Astrocyte (in vitro differentiated cells and primary cell): ENCODE measurements at regions not wholly inside any gene's neighbourhood (a gene's known extent, or its start where the extent isn't known, plus 50 kb on each side); places are given as distances from the start of the nearest gene placed in this dataset.

Experiments
- DNase-seq: peaks from one replicate; pipeline ENCODE4 v3.0.0-alpha.2; 2010; ENCODE audit warnings: low read depth
- FAIRE-seq: peaks from 2 replicates; lab custom pipeline; 2011; peaks lifted over from hg19 to GRCh38; lab: Jason Lieb, UNC
- H2AFZ ChIP-seq: 2 replicates; pipeline ENCODE4 v1.6.0; 2012; ENCODE audit warnings: low read depth, low read length, inconsistent platforms
- H3K27ac ChIP-seq: 2 replicates; pipeline ENCODE4 v1.5.1; 2011; ENCODE audit warnings: low read depth, low read length, inconsistent platforms
- H3K27me3 ChIP-seq: 2 replicates; pipeline ENCODE4 v1.6.0; 2011; ENCODE audit warnings: low read length, inconsistent platforms; ENCODE audit not compliant: insufficient read depth
- H3K36me3 ChIP-seq: 2 replicates; pipeline ENCODE4 v1.5.1; 2011; ENCODE audit warnings: low read length, inconsistent platforms; ENCODE audit not compliant: insufficient read depth
- H3K4me1 ChIP-seq: 2 replicates; pipeline ENCODE4 v1.5.1; 2011; ENCODE audit warnings: low read length, inconsistent platforms; ENCODE audit not compliant: insufficient read depth
- H3K4me2 ChIP-seq: 2 replicates; pipeline ENCODE4 v1.6.0; 2012; ENCODE audit warnings: low read length, inconsistent platforms
- H3K4me3 ChIP-seq: 2 replicates; pipeline ENCODE4 v1.5.1; 2011; ENCODE audit warnings: low read depth, mild to moderate bottlenecking, low read length, inconsistent platforms; ENCODE audit not compliant: insufficient read depth
- H3K79me2 ChIP-seq: 2 replicates; pipeline ENCODE4 v1.6.0; 2012; ENCODE audit warnings: mild to moderate bottlenecking, low read length, inconsistent platforms; ENCODE audit not compliant: insufficient read depth
- H3K9ac ChIP-seq: 2 replicates; pipeline ENCODE4 v1.6.0; 2012; ENCODE audit warnings: mild to moderate bottlenecking, low read length, inconsistent platforms
- H3K9me3 ChIP-seq: 2 replicates; pipeline ENCODE4 v1.5.1; 2012; ENCODE audit warnings: low read depth, mild to moderate bottlenecking, low read length, inconsistent platforms; ENCODE audit not compliant: insufficient read depth
- H4K20me1 ChIP-seq: 2 replicates; pipeline ENCODE4 v1.6.0; 2012; ENCODE audit warnings: low read length, inconsistent platforms; ENCODE audit not compliant: insufficient read depth
- H3K27ac Mint-ChIP-seq: one replicate; pipeline ENCODE4 v1.8.0; 2021; ENCODE audit warnings: mild to moderate bottlenecking, mixed read lengths; ENCODE audit not compliant: unreplicated experiment
- H3K27me3 Mint-ChIP-seq: one replicate; pipeline ENCODE4 v1.8.0; 2021; ENCODE audit warnings: low read depth, mixed read lengths; ENCODE audit not compliant: unreplicated experiment
- H3K36me3 Mint-ChIP-seq: one replicate; pipeline ENCODE4 v1.8.0; 2021; ENCODE audit warnings: low read depth, mixed read lengths; ENCODE audit not compliant: unreplicated experiment
- H3K4me1 Mint-ChIP-seq: one replicate; pipeline ENCODE4 v1.8.0; 2021; ENCODE audit warnings: low read depth, mixed read lengths; ENCODE audit not compliant: unreplicated experiment
- H3K4me3 Mint-ChIP-seq: one replicate; pipeline ENCODE4 v1.8.0; 2021; ENCODE audit warnings: mild to moderate bottlenecking, moderate library complexity, mixed read lengths; ENCODE audit not compliant: unreplicated experiment
- H3K9me3 Mint-ChIP-seq: one replicate; pipeline ENCODE4 v1.8.0; 2021; ENCODE audit warnings: mild to moderate bottlenecking, mixed read lengths; ENCODE audit not compliant: unreplicated experiment
- CTCF ChIP-seq: IDR thresholded peaks from 2 replicates; pipeline ENCODE4 v1.5.1; 2011; ENCODE audit warnings: low read depth, mild to moderate bottlenecking, inconsistent platforms, low read length, moderate library complexity; ENCODE audit not compliant: insufficient read depth
- EZH2 ChIP-seq: IDR thresholded peaks from 2 replicates; pipeline ENCODE4 v1.6.1; 2012; ENCODE audit warnings: mild to moderate bottlenecking, low read length, inconsistent platforms; ENCODE audit not compliant: insufficient read depth

- H3K4me3 Mint-ChIP-seq, result no peak overlapping the region
- no peaks in the 10 kb centered on the region for H3K27me3 ChIP-seq
- H4K20me1 ChIP-seq, result no peaks in the 10 kb centered on the region
- H3K36me3 Mint-ChIP-seq, result no peaks in the 10 kb centered on the region
- TF ChIP-seq CTCF, result no peak
- TF ChIP-seq EZH2, result no peak
- no peak for DNase-seq
- no peaks in the 10 kb centered on the region for H3K36me3 ChIP-seq
- no peak overlapping the region for H2AFZ ChIP-seq
- no peaks in the 10 kb centered on the region for H3K9me3 ChIP-seq
- H3K27me3 Mint-ChIP-seq, result no peaks in the 10 kb centered on the region
- peaks cover 10% of the 10 kb centered on the region for H3K4me1 ChIP-seq
- H3K27ac Mint-ChIP-seq, result no peak overlapping the region
- H3K27ac ChIP-seq, result no peak overlapping the region
- no peaks in the 10 kb centered on the region for H3K79me2 ChIP-seq
- no peak overlapping the region for H3K4me3 ChIP-seq
- FAIRE-seq, result no peak
- H3K4me1 Mint-ChIP-seq, result peaks cover 15% of the 10 kb centered on the region
- no peak overlapping the region for H3K9ac ChIP-seq
- no peak overlapping the region for H3K4me2 ChIP-seq
- no peaks in the 10 kb centered on the region for H3K9me3 Mint-ChIP-seq
Observed at GRCh38 chr6:119536666-119537065, 187.1 kb upstream of the MAN1A1 start.

- TF ChIP-seq EZH2 (no peak), CTCF (no peak)
Observed at GRCh38 chr6:119535332-119535731, 185.8 kb upstream of the MAN1A1 start.

GRCh38 chr6:119533603-119534279 lies 184.2 kb upstream of the MAN1A1 start:
- Histone ChIP-seq H2AFZ (no peak overlapping the region), H3K4me3 (no peak overlapping the region), H3K79me2 (no peaks in the 10 kb centered on the region), H3K27me3 (no peaks in the 10 kb centered on the region), H3K4me1 (no peaks in the 10 kb centered on the region), H3K27ac (no peak overlapping the region), H3K9ac (no peak overlapping the region), H4K20me1 (no peaks in the 10 kb centered on the region), H3K9me3 (no peaks in the 10 kb centered on the region), H3K4me2 (peak overlapping the region; percentile 25), H3K36me3 (no peaks in the 10 kb centered on the region)
- Mint-ChIP-seq H3K27ac (no peak overlapping the region), H3K4me3 (no peak overlapping the region), H3K9me3 (no peaks in the 10 kb centered on the region), H3K27me3 (no peaks in the 10 kb centered on the region), H3K4me1 (peaks cover 7% of the 10 kb centered on the region), H3K36me3 (no peaks in the 10 kb centered on the region)
- DNase-seq (peak; percentile 48), FAIRE-seq (no peak)
- TF ChIP-seq CTCF (no peak), EZH2 (no peak)

More at GRCh38 chr6:119535332-119535731, 185.8 kb upstream of the MAN1A1 start:
- Histone ChIP-seq H2AFZ (no peak overlapping the region), H3K9ac (no peak overlapping the region), H3K27me3 (no peaks in the 10 kb centered on the region), H4K20me1 (no peaks in the 10 kb centered on the region), H3K27ac (no peak overlapping the region), H3K4me1 (peaks cover 2% of the 10 kb centered on the region), H3K79me2 (no peaks in the 10 kb centered on the region), H3K9me3 (no peaks in the 10 kb centered on the region), H3K36me3 (no peaks in the 10 kb centered on the region), H3K4me3 (no peak overlapping the region), H3K4me2 (no peak overlapping the region)
- no peak for DNase-seq
- no peaks in the 10 kb centered on the region for H3K36me3 Mint-ChIP-seq
- H3K27me3 Mint-ChIP-seq, result no peaks in the 10 kb centered on the region
- H3K4me3 Mint-ChIP-seq, result no peak overlapping the region
- H3K9me3 Mint-ChIP-seq, result no peaks in the 10 kb centered on the region
- H3K4me1 Mint-ChIP-seq, result peaks cover 7% of the 10 kb centered on the region
- FAIRE-seq, result no peak
- no peak overlapping the region for H3K27ac Mint-ChIP-seq
